GM10266 (cell line): ENCODE measurements at regions not wholly inside any gene's neighbourhood (a gene's known extent, or its start where the extent isn't known, plus 50 kb on each side); places are given as distances from the start of the nearest gene placed in this dataset.

Experiments used
- DNase-seq: peaks from one replicate; pipeline ENCODE4 v3.0.0; 2012; ENCODE audit errors: extremely low spot score
- TF ChIP-seq, protein P1 (sequence below): IDR thresholded peaks from 2 replicates; pipeline ENCODE4 v1.5.1; 2012; ENCODE audit warnings: mild to moderate bottlenecking, low read depth; ENCODE audit not compliant: control insufficient read depth, insufficient read depth; ENCODE audit errors: missing control alignments

DNA sequence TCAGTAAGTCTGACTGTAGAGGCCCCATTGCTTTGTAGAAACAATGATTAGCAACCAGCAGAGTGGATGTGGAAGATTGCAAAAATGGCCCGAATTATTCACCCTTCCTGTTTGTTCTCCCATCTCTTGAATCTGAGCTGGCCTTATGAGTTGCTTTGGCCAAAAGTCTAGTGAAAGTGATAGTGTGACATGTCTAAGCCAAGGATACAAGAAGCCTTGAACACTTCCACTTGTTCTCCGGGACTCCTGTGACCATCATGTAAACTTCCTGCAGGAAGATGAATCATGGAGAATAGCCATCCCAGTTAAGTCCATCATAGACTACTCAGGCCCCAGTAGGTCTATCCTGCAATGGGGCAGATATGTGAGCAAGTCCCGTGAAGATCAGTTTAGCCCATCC is 252.0 kb upstream of the JAG1 start:
- no peak for DNase-seq
- TF ChIP-seq, protein P1, sequence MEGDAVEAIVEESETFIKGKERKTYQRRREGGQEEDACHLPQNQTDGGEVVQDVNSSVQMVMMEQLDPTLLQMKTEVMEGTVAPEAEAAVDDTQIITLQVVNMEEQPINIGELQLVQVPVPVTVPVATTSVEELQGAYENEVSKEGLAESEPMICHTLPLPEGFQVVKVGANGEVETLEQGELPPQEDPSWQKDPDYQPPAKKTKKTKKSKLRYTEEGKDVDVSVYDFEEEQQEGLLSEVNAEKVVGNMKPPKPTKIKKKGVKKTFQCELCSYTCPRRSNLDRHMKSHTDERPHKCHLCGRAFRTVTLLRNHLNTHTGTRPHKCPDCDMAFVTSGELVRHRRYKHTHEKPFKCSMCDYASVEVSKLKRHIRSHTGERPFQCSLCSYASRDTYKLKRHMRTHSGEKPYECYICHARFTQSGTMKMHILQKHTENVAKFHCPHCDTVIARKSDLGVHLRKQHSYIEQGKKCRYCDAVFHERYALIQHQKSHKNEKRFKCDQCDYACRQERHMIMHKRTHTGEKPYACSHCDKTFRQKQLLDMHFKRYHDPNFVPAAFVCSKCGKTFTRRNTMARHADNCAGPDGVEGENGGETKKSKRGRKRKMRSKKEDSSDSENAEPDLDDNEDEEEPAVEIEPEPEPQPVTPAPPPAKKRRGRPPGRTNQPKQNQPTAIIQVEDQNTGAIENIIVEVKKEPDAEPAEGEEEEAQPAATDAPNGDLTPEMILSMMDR, result no peak

DNA sequence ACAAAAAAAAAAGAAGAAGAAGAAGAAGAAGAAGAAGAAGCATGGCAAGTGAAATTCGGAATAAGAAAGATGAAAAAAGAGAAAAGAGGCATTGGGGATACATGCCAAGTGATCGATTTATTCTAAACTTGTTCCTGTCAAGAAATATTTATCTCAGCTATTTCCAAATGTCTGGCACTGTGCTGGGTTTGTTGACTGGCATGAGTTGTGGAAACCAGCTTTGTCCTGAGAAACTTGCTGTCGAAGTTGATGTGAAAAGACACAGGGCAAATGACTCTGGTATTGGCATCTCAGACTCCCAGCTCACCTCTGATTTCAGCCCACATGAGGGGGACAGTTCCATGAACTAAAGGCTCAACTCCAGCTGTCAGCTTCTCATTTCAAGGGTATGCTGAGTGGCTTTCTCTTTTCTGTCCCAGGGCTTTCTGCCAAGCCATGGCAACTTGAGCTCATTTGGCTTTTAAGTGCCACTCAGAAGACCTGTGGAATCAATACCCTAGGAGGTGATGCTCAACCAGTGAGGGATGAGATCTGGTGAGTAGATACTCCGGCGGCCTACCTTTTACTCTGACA is 253.3 kb upstream of the JAG1 start:
- no peak for DNase-seq

DNA sequence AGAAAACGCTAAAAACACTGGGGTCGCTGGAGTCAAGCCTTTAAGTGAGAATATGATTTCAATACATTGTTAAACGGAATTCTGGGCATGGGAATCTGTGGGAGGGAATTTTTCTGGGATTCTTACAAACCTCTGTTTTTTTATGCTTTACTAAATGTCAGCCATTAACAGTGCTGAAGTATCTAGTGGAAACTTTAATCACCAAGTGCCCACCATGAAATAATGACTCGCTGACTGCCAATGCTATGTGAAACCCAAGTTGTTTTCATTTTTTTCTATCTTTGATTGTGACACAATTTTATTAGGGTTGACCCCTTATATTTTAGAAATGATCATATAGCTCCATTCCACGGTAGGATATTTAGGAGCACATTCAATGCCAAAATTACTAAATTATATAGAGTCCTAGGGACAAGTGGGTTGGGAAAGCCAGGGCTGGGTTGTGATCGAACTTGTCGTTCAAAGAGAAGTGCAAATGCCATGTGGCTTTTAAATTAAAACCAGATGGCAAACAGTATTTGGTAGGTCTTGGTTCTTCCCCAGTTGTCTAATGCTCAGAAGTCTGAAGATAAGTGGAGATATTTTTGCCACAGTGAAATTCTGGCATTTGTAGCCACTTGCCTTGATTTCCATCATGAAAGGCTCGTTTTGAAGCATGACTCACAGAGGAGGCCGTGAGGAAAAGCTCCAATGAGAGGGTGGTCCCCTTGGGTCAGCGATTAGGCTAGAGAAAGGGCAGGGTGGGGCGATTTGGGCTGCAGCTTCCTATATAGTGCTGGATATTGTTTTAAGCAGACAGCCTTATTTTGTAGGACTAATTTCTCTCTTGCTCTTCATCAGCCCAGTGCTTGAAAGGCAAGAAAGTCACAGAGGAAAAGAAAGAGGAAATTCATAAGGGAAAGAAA is 254.4 kb upstream of the JAG1 start:
- TF ChIP-seq, protein P1, result no peak
- no peak for DNase-seq

More for the DNA sequence above, 253.3 kb upstream of the JAG1 start:
- TF ChIP-seq, protein P1, result no peak

- no peak for DNase-seq
- TF ChIP-seq, protein P1, result no peak
Observed at GRCh38 chr20:10928841-10929421, 255.1 kb upstream of the JAG1 start.

DNA sequence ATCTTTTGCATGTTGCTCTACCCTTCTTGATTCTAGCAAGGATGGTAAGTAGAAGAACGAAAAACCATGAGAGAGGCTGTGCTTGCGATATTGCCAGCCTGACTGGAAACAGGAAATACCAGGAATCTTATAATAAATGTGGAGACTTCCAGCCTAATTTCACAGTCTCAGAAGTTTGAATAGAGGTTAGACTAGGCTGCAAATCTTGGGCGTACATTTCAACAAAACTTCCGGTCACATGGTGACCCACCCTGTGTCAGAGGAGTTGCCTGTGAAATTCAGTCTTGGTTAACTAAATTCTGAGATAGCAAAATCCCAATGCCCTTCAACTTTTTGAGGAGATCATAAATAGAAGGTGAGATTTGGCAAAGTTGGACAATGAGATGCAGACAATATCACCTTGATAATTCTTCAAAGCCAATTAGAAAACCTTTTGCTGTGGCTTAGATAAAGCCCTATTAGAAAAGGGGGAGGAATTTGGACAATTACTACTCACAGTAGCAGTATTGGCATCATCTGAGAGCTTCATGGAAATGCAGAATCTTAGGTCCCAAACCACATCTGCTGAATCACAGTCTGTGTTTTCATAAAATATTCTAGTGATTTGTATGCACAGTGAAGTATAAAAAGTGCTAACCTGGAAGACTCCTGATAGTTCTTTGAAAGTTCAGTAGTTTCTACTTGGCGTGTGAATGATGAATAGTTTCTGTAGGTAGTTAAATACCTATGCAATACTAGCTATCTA is 262.0 kb upstream of the JAG1 start:
- TF ChIP-seq, protein P1, result no peak
- no peak for DNase-seq

- TF ChIP-seq, protein P1, result no peak
- DNase-seq, result no peak
Observed at GRCh38 chr20:10936786-10937185, 263.0 kb upstream of the JAG1 start.
